Right kidney (tissue), 1 donor: ENCODE measurements at regions not wholly inside any gene's neighbourhood (a gene's known extent, or its start where the extent isn't known, plus 50 kb on each side); places are given as distances from the start of the nearest gene placed in this dataset.

Source experiments
- DNase-seq: peaks from one replicate; pipeline ENCODE4 v3.0.0-alpha.2; 2016

DNA sequence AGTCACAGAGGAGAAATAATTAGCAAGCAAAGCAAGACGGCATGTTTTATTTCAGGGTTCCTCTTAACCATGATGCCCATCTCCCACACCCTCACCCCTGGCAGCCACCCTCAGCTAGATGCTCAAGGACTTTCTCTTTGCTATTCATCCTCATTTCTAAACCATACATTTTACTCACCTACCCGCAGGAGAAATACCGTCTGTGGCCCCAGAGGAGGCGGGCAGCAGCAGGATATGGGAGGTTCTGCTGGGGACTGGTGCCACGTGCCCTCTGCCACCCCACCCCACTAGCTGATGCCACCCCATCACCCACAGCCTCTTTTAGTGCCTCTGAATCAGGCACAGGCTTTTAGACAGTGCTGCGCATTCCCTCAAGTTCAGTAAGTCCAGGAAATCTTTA lies 168.7 kb upstream of the ITGB1 start:
- DNase-seq: no peak

DNA sequence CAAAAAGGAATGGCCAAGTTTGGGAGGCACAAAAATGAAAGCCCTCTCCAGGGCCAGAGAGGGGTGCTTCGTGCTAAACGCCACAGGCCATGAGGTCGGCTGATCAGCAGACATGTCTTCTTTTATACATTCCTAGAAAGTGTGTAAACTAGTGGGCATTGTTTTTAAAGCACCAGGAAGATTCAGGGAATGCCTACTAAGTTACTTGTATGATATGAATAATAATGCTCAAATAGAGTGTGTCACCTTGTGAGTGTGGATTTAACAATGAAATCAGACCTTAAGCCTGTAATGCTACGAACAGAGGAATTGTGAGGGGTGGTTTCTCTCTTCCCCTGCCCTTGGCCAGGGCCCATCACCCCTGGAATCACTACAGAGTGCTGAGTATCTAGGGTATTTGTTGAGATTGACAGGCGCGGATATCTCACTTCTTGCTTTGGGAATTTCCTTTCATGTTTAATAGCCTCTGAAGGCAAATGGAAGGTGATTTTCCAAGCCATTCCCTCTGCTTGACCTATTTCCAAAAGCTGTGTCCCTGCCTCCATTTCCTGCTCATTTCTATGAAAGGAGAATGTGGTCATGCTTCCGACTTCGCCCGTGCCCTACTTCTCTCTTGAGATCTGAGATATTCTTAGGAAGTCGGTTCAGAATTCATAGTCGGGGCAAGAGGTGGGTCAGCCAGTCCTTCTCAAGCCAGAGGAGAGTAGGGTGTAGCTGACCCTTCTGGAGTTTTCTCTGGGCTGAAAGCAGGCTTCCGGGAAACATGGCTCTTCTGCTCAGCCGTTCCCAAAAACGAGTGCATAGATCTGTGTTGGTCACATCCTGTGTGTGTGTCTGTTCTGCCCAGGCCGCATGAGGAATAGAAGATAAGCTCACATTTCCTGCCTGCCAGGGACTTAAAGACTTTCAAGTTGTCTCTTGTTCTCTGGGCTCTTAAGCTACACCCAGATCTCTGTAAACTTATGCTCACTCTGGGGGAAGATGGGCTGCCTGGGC lies 167.8 kb upstream of the ITGB1 start:
- no peak for DNase-seq

GRCh38 chr10:33125111-33125510 lies 167.1 kb upstream of the ITGB1 start:
- DNase-seq: no peak

GRCh38 chr10:33123680-33124079 lies 165.7 kb upstream of the ITGB1 start:
- DNase-seq: no peak

DNA sequence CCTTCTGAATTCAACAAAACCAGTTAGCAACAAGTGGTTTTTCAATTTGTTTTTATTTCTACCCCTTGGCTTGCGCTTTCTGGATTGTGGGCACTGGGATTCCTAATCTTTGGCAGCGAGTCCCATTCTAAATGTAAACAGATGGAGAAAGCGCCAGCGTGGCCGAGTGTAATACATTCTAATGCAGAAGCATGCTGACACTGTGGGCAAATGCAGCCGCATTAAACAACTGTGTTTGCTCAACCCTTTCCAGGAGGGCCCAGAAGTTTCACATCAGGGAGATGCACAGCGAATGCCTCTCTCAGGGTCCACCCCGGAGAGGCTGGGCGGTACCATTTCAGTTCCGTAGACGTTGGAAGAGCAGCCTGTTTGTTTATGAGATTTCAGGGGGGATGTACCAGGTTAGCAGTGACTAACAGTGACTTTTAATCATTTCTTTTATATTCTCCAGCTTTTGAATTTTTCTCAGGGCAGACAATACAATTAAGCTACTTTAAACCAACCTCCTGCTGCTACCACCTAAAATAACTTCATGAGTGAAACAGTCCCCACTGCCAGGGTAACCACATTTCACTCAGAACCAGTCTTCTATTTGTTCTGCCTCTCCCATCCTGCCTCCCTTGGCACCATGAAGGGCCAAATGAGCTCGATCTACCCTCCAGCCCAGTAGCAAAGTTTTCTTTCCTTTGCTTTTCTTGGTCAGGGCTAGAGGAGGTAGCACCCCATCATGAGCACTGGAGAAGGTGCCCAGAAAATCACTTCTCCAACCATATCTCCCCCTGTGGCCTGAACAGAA lies 164.2 kb upstream of the ITGB1 start:
- no peak for DNase-seq

- no peak for DNase-seq
Observed at GRCh38 chr10:33120700-33121099, 162.7 kb upstream of the ITGB1 start.

GRCh38 chr10:33120275-33120674 lies 162.2 kb upstream of the ITGB1 start:
- DNase-seq: no peak

DNA sequence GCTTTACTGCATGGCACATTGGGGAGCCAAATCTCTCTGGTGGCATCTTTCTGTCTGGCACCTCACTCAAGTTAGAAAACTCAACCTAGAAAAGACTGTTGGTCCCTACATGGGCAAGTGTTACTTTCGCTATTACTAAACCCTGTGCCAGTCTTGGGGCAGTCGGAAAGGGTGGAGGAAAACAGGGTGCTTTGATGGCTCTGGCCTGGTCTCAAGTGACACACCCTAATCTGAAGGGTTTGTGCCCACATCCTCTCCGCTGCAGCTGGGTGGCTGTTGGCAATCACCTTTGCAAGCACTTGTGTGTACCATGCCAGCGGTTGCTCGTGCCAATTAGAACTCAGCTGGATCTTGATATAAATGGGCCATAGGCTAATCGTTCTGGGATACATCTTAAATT lies 159.8 kb upstream of the ITGB1 start:
- no peak for DNase-seq

DNA sequence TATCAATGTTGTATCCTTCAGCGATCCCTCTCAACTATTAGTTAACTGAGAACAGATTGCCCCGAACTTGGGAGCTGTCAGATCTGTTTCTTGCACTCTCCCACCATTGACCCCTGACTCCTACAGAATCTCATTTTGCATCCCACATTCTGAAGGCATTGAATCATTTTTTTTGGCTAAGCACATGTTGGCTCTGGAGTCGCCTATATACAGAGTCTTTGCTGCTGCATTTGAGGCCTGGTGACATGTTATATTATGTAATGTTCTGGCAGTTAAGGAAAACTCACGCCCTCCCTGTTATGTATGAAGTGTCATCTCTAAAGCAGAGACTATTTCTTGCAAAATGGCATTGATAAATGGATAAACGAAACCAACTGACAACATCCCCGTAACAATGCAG lies 159.2 kb upstream of the ITGB1 start:
- DNase-seq: no peak

DNA sequence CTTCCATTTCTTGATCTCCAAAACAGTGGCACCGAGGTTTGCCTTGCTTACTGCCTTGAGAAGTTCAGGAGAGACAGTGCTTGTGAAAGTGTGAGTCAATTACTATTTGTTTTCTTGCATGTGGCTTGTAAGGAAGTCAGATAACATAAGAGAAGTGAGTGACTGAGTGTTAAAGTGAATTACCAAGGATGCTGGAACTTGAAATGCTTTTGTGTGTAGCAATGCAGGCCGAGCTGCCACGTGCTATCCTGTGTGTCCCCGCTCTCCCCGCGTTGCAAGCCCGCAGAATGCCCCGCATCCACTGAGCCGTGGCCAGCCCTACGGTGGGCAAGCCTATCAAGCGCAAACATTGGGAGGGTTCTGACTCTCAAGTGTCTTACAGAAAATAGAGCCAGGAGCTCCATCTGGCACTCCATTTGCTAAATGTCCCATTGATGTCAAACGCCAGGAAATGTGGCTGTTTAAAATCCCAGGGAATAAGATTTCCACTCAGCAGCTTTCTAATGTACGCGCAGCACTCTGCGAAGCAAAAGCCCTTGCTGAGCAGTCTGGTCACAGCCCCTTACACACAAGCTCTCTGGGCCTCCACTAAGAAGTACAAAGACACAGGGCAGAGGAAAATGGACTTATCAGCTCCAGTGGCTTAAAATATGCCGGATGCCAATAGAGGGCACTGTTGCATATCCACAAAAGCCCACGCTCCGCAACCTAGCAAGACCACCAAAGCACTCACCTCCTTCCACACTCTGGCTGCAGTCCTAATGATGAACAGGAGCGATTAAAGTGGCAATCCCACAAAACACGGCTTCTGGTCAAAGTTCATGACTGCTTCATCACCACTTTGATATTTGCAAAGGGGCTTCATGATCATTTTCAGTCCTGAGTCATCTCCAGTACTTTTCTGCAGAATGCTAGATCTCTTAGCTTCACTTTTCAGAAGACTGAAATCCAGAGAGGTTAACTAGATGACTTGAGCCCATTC lies 158.0 kb upstream of the ITGB1 start:
- peak; percentile 48 for DNase-seq

- DNase-seq: no peak
Observed at GRCh38 chr10:33114451-33114952, 156.5 kb upstream of the ITGB1 start.

GRCh38 chr10:33113466-33113865 lies 155.4 kb upstream of the ITGB1 start:
- DNase-seq: no peak

DNA sequence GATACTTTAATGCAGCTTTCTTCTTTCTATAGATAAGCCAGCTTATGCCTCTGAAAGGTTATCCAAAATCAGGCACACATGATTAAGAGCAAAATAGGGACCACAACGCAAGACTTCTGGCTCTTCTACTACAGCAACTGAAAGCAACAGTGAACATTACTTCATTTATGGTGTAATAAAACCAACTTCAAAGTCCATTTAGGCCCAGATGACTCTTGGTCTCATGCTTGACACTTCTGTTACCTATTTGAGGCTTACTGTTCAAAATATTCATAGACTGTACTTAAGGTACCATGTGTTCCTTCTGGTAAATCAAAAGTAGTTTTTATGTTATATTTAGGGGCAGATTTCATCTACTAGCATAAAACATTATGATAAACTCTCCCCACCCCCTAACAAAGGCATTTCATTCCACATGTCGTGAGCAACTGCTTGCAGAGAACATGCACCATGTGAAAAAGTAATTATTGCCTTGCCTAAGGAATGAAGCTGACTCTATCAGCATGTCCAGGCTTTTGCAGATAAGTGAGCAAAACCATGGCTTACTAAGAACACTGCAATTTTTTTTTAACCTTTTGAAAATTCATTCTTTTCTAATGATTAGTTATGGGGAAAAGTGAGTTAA lies 154.9 kb upstream of the ITGB1 start:
- no peak for DNase-seq

DNA sequence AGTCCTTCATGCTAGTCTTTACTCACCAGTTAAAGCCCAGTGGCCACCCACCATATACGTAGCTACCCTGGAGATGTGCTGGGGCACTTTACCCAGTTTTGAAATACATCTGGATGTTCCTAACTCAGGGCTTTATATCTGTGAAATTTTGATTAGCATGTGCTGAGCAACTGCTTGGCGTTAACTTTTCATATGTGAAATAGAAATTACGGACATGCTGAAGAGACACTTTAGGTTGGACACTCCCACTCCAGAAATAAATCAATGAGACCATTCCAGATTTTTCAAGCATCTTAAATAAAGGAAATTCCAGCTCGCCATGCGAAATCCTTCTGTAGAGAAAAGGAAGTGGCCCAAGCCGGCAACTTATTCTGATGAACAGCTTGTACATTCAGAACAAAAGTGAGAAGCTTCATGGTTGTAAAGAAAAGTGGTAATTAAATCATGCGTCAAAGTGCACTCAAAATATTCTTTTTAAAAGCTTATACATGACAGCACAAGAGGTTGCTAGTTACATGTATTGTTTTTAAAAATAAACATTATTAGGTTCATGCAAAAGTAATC lies 153.5 kb upstream of the ITGB1 start:
- DNase-seq: no peak

DNA sequence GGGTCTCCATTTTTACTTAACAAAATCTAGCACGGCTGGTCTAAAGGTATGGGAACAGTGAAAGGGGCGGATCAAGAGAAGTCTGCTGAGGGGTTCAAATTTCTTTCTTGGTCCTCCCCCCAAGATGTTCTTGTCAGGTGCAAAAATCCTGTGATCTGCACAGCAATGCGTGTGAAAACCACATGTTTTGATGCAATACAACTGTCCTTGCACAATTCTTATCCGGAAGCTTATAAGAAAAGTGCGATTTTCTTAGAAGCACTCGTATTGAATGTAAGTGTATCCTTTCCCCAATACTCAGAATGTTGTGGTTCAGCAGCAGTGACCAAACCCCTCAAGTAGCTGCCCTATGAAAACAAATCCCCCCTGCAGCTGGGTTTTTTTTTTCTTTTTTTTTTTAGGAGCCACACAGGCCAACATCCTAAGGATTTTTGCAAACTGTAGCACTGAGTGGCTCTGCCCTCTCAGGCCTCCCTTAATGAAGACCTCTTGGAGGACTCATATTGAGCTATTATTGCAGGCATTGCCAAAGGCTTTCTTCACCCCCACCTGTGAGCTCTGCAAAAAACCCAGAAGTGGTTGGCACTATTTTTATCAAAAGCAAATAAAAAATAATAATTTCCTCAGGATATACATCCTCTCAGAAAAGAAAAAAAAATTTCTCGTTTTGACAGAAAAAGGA lies 151.9 kb upstream of the ITGB1 start:
- no peak for DNase-seq

DNA sequence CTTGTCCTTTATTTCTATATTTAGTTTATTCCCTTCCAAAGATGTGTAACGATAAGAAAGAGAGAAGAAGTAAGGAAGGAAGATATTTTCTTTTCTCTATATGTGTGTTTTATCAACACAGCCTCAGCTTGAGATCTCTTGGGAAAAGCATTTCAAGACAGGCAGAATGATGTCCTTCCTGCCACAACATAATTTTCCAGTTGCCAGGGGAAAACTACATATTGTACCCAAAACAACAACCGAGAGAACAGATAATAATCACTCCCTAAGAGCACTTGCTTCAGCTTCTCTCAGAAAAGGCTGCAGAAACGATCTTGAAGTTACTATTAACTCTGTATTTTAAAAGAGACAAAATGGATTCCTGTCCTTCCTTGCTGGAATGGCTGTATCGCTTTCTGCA lies 151.4 kb upstream of the ITGB1 start:
- DNase-seq: no peak

- no peak for DNase-seq
Observed at GRCh38 chr10:33107953-33108352, 149.9 kb upstream of the ITGB1 start.

GRCh38 chr10:33106767-33107166 lies 148.7 kb upstream of the ITGB1 start:
- DNase-seq: no peak

GRCh38 chr10:33103863-33104379 lies 145.9 kb upstream of the ITGB1 start:
- DNase-seq: no peak

DNA sequence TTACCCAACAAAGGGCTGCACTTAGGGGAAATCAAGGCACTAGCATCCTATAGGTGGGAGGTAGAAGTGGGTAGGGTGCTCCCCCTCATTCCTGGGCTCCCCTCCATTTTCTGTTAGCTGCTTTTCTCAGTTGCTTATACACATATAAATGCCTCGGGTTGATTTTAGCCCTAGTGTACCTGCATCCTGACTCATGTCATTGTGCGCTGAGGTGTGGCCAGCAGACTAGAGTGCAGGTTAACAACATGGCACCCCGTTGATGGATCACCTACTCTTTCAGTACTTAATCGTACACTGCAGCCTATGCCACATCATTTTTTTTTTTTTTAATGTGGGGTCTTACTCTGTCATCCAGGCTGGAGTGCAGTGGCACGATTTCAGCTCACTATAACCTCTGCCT lies 144.0 kb upstream of the ITGB1 start:
- no peak for DNase-seq
